ENCODE measurements at regions not wholly inside any gene's neighbourhood (a gene's known extent, or its start where the extent isn't known, plus 50 kb on each side); places are given as distances from the start of the nearest gene placed in this dataset.

DNA sequence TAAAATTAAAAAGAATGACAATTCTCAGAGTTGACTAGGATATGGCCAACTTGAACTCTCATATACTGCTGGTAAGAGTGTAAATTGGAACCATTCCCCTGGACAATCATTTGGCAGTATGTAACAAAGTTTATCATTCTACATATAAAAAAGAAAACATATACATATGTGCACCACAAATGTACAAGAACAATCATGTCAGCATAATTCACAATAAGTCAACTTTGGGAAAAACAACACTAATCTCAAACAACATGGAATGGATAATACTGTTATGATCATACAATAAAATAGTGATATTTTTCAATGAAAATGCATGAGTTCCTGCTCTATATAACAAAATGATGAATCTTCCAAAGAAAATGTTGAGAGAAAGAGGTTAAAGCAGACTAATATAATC lies 1078.7 kb upstream of the EPHA7 start:
- TF ChIP-seq TEAD4 (IDR thresholded peaks at IDR 0.05) (no peak), EGR1 (IDR thresholded peaks at IDR 0.05) (no peak), CEBPB (IDR thresholded peaks at IDR 0.05) (no peak), FOXM1 (IDR thresholded peaks at IDR 0.05; ENCODE audit: borderline replicate concordance, low read depth) (no peak), TCF12 (IDR thresholded peaks at IDR 0.05; ENCODE audit: low read depth) (no peak), EP300 (IDR thresholded peaks at IDR 0.05; ENCODE audit: borderline replicate concordance) (no peak), CREB1 (IDR thresholded peaks at IDR 0.05; ENCODE audit: low read depth) (no peak), NFIC (IDR thresholded peaks at IDR 0.05) (no peak), YY1 (IDR thresholded peaks at IDR 0.05; ENCODE audit: low read depth) (no peak), TAF1 (IDR thresholded peaks at IDR 0.05; ENCODE audit: low read depth) (no peak), RAD21 (IDR thresholded peaks at IDR 0.05; ENCODE audit: low read depth) (no peak)
- TF ChIP-seq, protein P1, sequence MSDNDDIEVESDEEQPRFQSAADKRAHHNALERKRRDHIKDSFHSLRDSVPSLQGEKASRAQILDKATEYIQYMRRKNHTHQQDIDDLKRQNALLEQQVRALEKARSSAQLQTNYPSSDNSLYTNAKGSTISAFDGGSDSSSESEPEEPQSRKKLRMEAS (IDR thresholded peaks at IDR 0.05), result no peak
- TF ChIP-seq, protein P2, sequence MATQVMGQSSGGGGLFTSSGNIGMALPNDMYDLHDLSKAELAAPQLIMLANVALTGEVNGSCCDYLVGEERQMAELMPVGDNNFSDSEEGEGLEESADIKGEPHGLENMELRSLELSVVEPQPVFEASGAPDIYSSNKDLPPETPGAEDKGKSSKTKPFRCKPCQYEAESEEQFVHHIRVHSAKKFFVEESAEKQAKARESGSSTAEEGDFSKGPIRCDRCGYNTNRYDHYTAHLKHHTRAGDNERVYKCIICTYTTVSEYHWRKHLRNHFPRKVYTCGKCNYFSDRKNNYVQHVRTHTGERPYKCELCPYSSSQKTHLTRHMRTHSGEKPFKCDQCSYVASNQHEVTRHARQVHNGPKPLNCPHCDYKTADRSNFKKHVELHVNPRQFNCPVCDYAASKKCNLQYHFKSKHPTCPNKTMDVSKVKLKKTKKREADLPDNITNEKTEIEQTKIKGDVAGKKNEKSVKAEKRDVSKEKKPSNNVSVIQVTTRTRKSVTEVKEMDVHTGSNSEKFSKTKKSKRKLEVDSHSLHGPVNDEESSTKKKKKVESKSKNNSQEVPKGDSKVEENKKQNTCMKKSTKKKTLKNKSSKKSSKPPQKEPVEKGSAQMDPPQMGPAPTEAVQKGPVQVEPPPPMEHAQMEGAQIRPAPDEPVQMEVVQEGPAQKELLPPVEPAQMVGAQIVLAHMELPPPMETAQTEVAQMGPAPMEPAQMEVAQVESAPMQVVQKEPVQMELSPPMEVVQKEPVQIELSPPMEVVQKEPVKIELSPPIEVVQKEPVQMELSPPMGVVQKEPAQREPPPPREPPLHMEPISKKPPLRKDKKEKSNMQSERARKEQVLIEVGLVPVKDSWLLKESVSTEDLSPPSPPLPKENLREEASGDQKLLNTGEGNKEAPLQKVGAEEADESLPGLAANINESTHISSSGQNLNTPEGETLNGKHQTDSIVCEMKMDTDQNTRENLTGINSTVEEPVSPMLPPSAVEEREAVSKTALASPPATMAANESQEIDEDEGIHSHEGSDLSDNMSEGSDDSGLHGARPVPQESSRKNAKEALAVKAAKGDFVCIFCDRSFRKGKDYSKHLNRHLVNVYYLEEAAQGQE (IDR thresholded peaks at IDR 0.05; ENCODE audit: low read depth), result no peak
- TF ChIP-seq, protein P3, sequence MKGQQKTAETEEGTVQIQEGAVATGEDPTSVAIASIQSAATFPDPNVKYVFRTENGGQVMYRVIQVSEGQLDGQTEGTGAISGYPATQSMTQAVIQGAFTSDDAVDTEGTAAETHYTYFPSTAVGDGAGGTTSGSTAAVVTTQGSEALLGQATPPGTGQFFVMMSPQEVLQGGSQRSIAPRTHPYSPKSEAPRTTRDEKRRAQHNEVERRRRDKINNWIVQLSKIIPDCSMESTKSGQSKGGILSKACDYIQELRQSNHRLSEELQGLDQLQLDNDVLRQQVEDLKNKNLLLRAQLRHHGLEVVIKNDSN (IDR thresholded peaks at IDR 0.05), result no peak

DNA sequence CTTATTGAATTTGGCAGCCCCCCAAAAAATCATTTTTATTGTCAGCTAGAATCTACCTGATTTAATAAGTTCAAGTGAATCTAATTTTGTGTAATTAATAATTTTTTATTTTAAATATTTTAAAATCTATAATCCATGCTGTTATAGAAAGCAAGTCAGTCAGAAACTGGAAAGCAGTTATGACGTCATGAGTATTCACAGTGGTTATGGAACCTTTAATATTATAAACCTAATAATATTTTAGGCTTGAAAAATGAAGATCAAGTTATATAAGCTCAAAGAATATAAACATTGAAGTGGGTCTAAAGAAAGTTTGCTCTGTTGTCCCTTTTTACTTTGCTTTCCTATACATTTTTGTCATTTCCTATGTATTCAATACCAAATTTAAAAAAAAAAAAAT lies 1075.1 kb upstream of the EPHA7 start:
- TF ChIP-seq CREB1 (IDR thresholded peaks at IDR 0.05; ENCODE audit: low read depth) (no peak), FOXM1 (IDR thresholded peaks at IDR 0.05; ENCODE audit: borderline replicate concordance, low read depth) (no peak), TCF12 (IDR thresholded peaks at IDR 0.05; ENCODE audit: low read depth) (no peak), TAF1 (IDR thresholded peaks at IDR 0.05; ENCODE audit: low read depth) (no peak), YY1 (IDR thresholded peaks at IDR 0.05; ENCODE audit: low read depth) (no peak), EP300 (IDR thresholded peaks at IDR 0.05; ENCODE audit: borderline replicate concordance) (no peak), NFIC (IDR thresholded peaks at IDR 0.05) (no peak), ZBTB7A (IDR thresholded peaks at IDR 0.05; ENCODE audit: low read depth) (no peak), RAD21 (IDR thresholded peaks at IDR 0.05; ENCODE audit: low read depth) (no peak), CEBPB (IDR thresholded peaks at IDR 0.05) (no peak), EGR1 (IDR thresholded peaks at IDR 0.05) (no peak)
- TF ChIP-seq, protein P3 (IDR thresholded peaks at IDR 0.05), result no peak

DNA sequence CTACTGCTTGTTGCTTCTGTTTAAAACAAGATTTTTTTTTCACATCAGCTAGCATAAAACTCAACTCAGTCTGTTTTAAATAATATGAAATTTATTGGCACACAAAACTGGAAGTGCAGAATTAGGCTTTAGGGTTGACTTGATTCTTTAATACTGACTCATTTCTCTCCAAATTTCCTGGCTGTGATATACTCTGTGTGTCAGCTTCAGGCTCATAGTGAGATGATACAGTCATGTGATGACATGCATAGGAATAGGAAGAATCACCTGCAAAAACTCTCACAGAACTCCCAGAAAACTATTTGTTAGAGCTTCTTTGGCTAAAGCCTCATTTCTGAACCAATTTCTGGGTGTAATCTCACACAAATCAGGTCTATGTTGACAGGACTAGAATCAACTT lies 1068.0 kb upstream of the EPHA7 start:
- TF ChIP-seq EP300 (IDR thresholded peaks at IDR 0.05; ENCODE audit: borderline replicate concordance) (no peak), TEAD4 (IDR thresholded peaks at IDR 0.05) (no peak), CEBPB (IDR thresholded peaks at IDR 0.05) (no peak), TCF12 (IDR thresholded peaks at IDR 0.05; ENCODE audit: low read depth) (no peak), NFIC (IDR thresholded peaks at IDR 0.05) (no peak), RAD21 (IDR thresholded peaks at IDR 0.05; ENCODE audit: low read depth) (no peak), TAF1 (IDR thresholded peaks at IDR 0.05; ENCODE audit: low read depth) (no peak), YY1 (IDR thresholded peaks at IDR 0.05; ENCODE audit: low read depth) (no peak), CREB1 (IDR thresholded peaks at IDR 0.05; ENCODE audit: low read depth) (no peak), FOXM1 (IDR thresholded peaks at IDR 0.05; ENCODE audit: borderline replicate concordance, low read depth) (no peak), EGR1 (IDR thresholded peaks at IDR 0.05) (no peak), ZBTB7A (IDR thresholded peaks at IDR 0.05; ENCODE audit: low read depth) (no peak)
- TF ChIP-seq, protein P1 (IDR thresholded peaks at IDR 0.05), result no peak
- TF ChIP-seq, protein P3 (IDR thresholded peaks at IDR 0.05), result no peak
- TF ChIP-seq, protein P2 (IDR thresholded peaks at IDR 0.05; ENCODE audit: low read depth), result no peak

DNA sequence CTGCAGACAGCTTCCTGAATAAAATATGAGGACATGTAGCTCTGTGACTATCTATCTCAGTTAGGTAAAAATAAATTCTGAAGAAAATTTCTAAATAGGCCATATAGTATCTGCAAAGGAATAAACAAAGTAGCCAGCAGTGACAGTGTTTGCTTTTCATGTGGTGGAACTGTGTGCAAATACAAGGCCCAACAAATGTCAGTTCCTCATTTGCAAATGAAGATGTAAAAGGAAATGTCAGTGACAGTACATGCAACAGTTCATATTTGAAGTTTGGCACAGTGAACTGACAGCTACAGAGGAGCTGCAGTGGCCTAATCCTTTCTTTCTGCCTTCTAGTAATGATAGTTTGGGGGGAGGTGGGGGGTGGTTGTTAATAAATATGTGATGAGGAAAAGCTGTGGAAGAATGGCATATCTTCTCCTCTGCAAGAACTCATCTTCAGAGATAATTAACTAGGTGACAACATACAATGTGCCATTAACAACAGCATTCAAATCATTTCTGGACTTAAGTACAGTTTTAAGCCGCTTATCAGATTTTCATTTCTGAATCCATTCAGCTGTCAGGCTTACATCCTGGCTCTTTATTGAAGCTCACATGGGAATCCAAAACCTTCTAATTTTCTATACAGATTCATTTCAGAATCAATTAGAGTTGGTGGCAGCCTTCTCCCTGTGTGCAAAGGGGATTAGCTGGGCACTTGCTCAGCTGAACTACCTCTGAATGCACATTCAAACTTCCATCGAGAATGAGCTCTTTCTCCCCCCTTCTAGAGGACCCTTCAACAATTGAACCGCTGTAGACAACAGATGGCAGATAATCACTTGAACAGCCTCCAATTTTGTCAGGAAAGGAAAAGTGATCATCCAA lies 1059.0 kb upstream of the EPHA7 start:
- TF ChIP-seq EP300 (IDR thresholded peaks at IDR 0.05; ENCODE audit: borderline replicate concordance) (no peak), TAF1 (IDR thresholded peaks at IDR 0.05; ENCODE audit: low read depth) (no peak), TEAD4 (IDR thresholded peaks at IDR 0.05) (no peak), NFIC (IDR thresholded peaks at IDR 0.05) (no peak), TCF12 (IDR thresholded peaks at IDR 0.05; ENCODE audit: low read depth) (no peak), CEBPB (IDR thresholded peaks at IDR 0.05) (no peak)
- TF ChIP-seq, protein P2 (IDR thresholded peaks at IDR 0.05; ENCODE audit: low read depth), result no peak
- TF ChIP-seq, protein P3 (IDR thresholded peaks at IDR 0.05), result no peak
